ENCODE measurements at regions not wholly inside any gene's neighbourhood (a gene's known extent, or its start where the extent isn't known, plus 50 kb on each side); places are given as distances from the start of the nearest gene placed in this dataset.

DNA sequence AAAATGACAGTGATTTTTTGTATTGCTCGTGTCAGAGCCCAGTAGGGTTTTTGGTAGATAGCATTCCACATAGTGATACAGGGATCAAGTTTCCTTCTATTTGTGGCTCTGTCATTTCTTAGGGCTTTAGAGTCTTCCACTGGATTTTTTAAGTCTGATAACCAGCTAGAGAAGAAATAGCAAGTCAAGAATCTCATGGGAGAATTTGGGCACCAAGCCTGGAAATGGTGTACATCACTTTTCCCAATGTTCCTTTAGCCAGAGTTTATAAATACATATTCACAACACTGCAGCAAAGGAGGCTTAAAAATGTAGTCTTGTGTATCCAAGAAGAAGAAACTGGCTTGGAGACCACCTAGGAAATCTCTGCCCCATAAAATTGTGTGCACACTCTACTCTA lies 647.1 kb upstream of the KLF4 start:
- Histone ChIP-seq H3K14ac (replicated peaks; ENCODE audit: low read depth, low read length) (no peak overlapping the region), H2BK15ac (ENCODE audit: low read depth, low read length) (no peak overlapping the region), H4K5ac (ENCODE audit: low read depth, low read length) (no peak overlapping the region), H3K27me3 (ENCODE audit: control insufficient read depth, insufficient read depth, low read length) (no peaks in the 10 kb centered on the region), H3K9me3 (ENCODE audit: control insufficient read depth, insufficient read depth, low read length) (no peaks in the 10 kb centered on the region), H2BK5ac (ENCODE audit: low read depth, low read length, poor library complexity, severe bottlenecking) (no peak overlapping the region), H3K27ac (ENCODE audit: insufficient read depth, low read length) (no peak overlapping the region), H2AK5ac (ENCODE audit: low read depth, low read length) (no peak overlapping the region), H3K23ac (ENCODE audit: low read depth, low read length) (no peak overlapping the region), H2AFZ (replicated peaks; ENCODE audit: low read length, poor library complexity) (no peak overlapping the region), H4K20me1 (ENCODE audit: insufficient read depth, low read length) (no peaks in the 10 kb centered on the region), H4K91ac (ENCODE audit: insufficient read depth, low read depth, low read length) (no peak overlapping the region), H3K4me2 (ENCODE audit: low read depth, low read length) (no peak overlapping the region), H4K8ac (ENCODE audit: low read depth in 2 of 2, low read length in 2 of 2) (no peak overlapping the region), H3K4me1 (ENCODE audit: control insufficient read depth, insufficient read depth, low read length) (no peaks in the 10 kb centered on the region), H3K36me3 (ENCODE audit: control insufficient read depth, insufficient read depth, low read length) (no peaks in the 10 kb centered on the region), H2BK120ac (ENCODE audit: low read depth, low read length) (no peak overlapping the region), H2AK9ac (replicated peaks; ENCODE audit: low read depth, low read length, poor library complexity) (no peak overlapping the region), H3K9me1 (ENCODE audit: insufficient read depth, low read length) (no peaks in the 10 kb centered on the region), H3K18ac (ENCODE audit: low read depth, low read length) (no peak overlapping the region), H2BK20ac (ENCODE audit: low read depth, low read length) (no peak overlapping the region), H3K79me1 (ENCODE audit: low read depth in 1 of 2, low read length in 2 of 2) (no peaks in the 10 kb centered on the region), H3K9ac (ENCODE audit: low read depth, low read length) (no peak overlapping the region), H3K4ac (ENCODE audit: low read depth, low read length) (no peak overlapping the region), H3K4me3 (ENCODE audit: insufficient read depth, low read depth, low read length) (no peak overlapping the region), H3K56ac (ENCODE audit: extremely low read depth, insufficient read depth, low read length) (no peak overlapping the region)
- ChIA-PET CTCF (no interaction called here), POLR2A (ENCODE audit: unreplicated experiment) (no interaction called here)
- dilution Hi-C loops (cut with HindIII; ENCODE audit: low sequenced_read_pairs, unreplicated experiment), result no loop called here
- ATAC-seq (ENCODE audit: low read depth) (no peak; the same call in 1 of the 2 replicates), DNase-seq (peak; percentile 19)
- in situ Hi-C loops (cut with MboI; ENCODE audit: low sequenced_read_pairs), result no loop called here
- WGBS, 2 experiments (ENCODE audit: extremely low coverage in 2 of 2, insufficient read length in 1 of 2), result no CpG with 5 or more reads among the region's 1 CpG
- BruUV-seq (replicated peaks), result no TSS peak
- intact Hi-C loops (cut with micrococcal nuclease), result no loop called here
- TF ChIP-seq FOS (IDR thresholded peaks at IDR 0.05; ENCODE audit: low read depth, low read length) (no peak), RFX5 (IDR thresholded peaks at IDR 0.05; ENCODE audit: low read depth, low read length) (no peak), RAD21 (IDR thresholded peaks at IDR 0.05; ENCODE audit: low read length) (no peak), CHD1 (IDR thresholded peaks at IDR 0.05; ENCODE audit: low read depth, low read length) (no peak), BHLHE40 (IDR thresholded peaks at IDR 0.05; ENCODE audit: low read depth, low read length) (no peak)
- TF ChIP-seq, protein P1, sequence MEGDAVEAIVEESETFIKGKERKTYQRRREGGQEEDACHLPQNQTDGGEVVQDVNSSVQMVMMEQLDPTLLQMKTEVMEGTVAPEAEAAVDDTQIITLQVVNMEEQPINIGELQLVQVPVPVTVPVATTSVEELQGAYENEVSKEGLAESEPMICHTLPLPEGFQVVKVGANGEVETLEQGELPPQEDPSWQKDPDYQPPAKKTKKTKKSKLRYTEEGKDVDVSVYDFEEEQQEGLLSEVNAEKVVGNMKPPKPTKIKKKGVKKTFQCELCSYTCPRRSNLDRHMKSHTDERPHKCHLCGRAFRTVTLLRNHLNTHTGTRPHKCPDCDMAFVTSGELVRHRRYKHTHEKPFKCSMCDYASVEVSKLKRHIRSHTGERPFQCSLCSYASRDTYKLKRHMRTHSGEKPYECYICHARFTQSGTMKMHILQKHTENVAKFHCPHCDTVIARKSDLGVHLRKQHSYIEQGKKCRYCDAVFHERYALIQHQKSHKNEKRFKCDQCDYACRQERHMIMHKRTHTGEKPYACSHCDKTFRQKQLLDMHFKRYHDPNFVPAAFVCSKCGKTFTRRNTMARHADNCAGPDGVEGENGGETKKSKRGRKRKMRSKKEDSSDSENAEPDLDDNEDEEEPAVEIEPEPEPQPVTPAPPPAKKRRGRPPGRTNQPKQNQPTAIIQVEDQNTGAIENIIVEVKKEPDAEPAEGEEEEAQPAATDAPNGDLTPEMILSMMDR (conservative IDR thresholded peaks at IDR 0.05; ENCODE audit: low read depth, low read length), result no peak
